IMR-90 (cell line): ENCODE measurements at regions not wholly inside any gene's neighbourhood (a gene's known extent, or its start where the extent isn't known, plus 50 kb on each side); places are given as distances from the start of the nearest gene placed in this dataset.

Experiments used
- ATAC-seq: fragments of 200-7000 bp; cut with Tn5 transposase; 2 replicates; pipeline ENCODE4 v1.9.1; 2020; ENCODE audit warnings: low read depth, mild to moderate bottlenecking, moderate library complexity
- BruUV-seq: library from RNA; stranded (reverse); fragments of 400-500 nt; replicated peaks from 2 replicates; lab custom pipeline; 2021; lab: Mats Ljungman, UMichigan
- CTCF ChIA-PET: fragments of 300-600 bp; formaldehyde crosslinking; extraction: SDS; loops from one replicate; lab custom pipeline; 2021; ENCODE audit warnings: antibody characterized with exemption; lab: Yijun Ruan, JAX
- POLR2A ChIA-PET: fragments of 300-600 bp; sonication (Branson Sonifier 250); formaldehyde crosslinking; loops from one replicate; lab custom pipeline; 2022; ENCODE audit warnings: antibody characterized with exemption; ENCODE audit not compliant: unreplicated experiment; lab: Charles Lee
- DNase-seq: peaks from one replicate; pipeline ENCODE4 v3.0.0; 2013
- H2AFZ ChIP-seq: replicated peaks from 2 replicates; pipeline ENCODE3; 2013; ENCODE audit warnings: low read length, mild to moderate bottlenecking; ENCODE audit not compliant: poor library complexity
- H2AK5ac ChIP-seq: 2 replicates; pipeline ENCODE4 v1.6.1; 2013; ENCODE audit warnings: low read depth, low read length, inconsistent platforms
- H2AK9ac ChIP-seq: replicated peaks from 2 replicates; pipeline ENCODE3; 2013; ENCODE audit warnings: mild to moderate bottlenecking, low read depth, low read length, moderate library complexity; ENCODE audit not compliant: poor library complexity
- H2BK120ac ChIP-seq: 2 replicates; pipeline ENCODE4 v1.6.1; 2013; ENCODE audit warnings: low read depth, low read length, inconsistent platforms
- H2BK15ac ChIP-seq: 3 replicates; pipeline ENCODE4 v1.6.1; 2013; ENCODE audit warnings: low read depth, low read length, inconsistent platforms
- H2BK20ac ChIP-seq: 2 replicates; pipeline ENCODE4 v1.6.1; 2013; ENCODE audit warnings: low read depth, mild to moderate bottlenecking, inconsistent platforms, low read length, moderate library complexity
- H2BK5ac ChIP-seq: 2 replicates; pipeline ENCODE4 v1.6.1; 2013; ENCODE audit warnings: mild to moderate bottlenecking, low read depth, low read length, inconsistent platforms; ENCODE audit not compliant: poor library complexity, severe bottlenecking
- H3K14ac ChIP-seq: replicated peaks from 2 replicates; pipeline ENCODE4 v1.6.1; 2013; ENCODE audit warnings: low read depth, low read length, inconsistent platforms
- H3K18ac ChIP-seq: 2 replicates; pipeline ENCODE4 v1.6.1; 2013; ENCODE audit warnings: low read depth, low read length, control low read depth
- H3K23ac ChIP-seq: 2 replicates; pipeline ENCODE4 v1.6.1; 2013; ENCODE audit warnings: low read depth, low read length, inconsistent platforms
- H3K27ac ChIP-seq: 2 replicates; pipeline ENCODE4 v1.5.1; 2013; ENCODE audit warnings: mild to moderate bottlenecking, control low read depth, low read length; ENCODE audit not compliant: insufficient read depth
- H3K27me3 ChIP-seq: 2 replicates; pipeline ENCODE4 v1.6.1; 2013; ENCODE audit warnings: low read length; ENCODE audit not compliant: control insufficient read depth, insufficient read depth
- H3K36me3 ChIP-seq: 2 replicates; pipeline ENCODE4 v1.6.1; 2013; ENCODE audit warnings: low read length, mixed read lengths; ENCODE audit not compliant: control insufficient read depth, insufficient read depth
- H3K4ac ChIP-seq: 2 replicates; pipeline ENCODE4 v1.6.1; 2013; ENCODE audit warnings: low read depth, low read length, inconsistent platforms
- H3K4me1 ChIP-seq: 2 replicates; pipeline ENCODE4 v1.6.1; 2013; ENCODE audit warnings: low read length, mixed read lengths; ENCODE audit not compliant: control insufficient read depth, insufficient read depth
- H3K4me2 ChIP-seq: 2 replicates; pipeline ENCODE4 v1.6.1; 2013; ENCODE audit warnings: low read depth, mild to moderate bottlenecking, control low read depth, low read length, moderate library complexity
- H3K4me3 ChIP-seq: 2 replicates; pipeline ENCODE4 v1.5.1; 2013; ENCODE audit warnings: low read depth, mild to moderate bottlenecking, control low read depth, low read length, moderate library complexity; ENCODE audit not compliant: insufficient read depth
- H3K56ac ChIP-seq: 2 replicates; pipeline ENCODE4 v1.6.1; 2013; ENCODE audit warnings: low read length, inconsistent platforms; ENCODE audit not compliant: insufficient read depth; ENCODE audit errors: extremely low read depth
- H3K79me1 ChIP-seq, 2 experiments: 2 replicates each; pipeline ENCODE4 v1.6.1; 2013; ENCODE audit warnings: low read length in 2 of 2, inconsistent platforms in 1 of 2, low read depth in 1 of 2
- H3K9ac ChIP-seq: 2 replicates; pipeline ENCODE4 v1.6.1; 2013; ENCODE audit warnings: low read depth, low read length, control low read depth
- H3K9me1 ChIP-seq: 2 replicates; pipeline ENCODE4 v1.6.1; 2013; ENCODE audit warnings: low read length, inconsistent platforms; ENCODE audit not compliant: insufficient read depth
- H3K9me3 ChIP-seq: 2 replicates; pipeline ENCODE4 v1.6.1; 2013; ENCODE audit warnings: low read length; ENCODE audit not compliant: control insufficient read depth, insufficient read depth
- H4K20me1 ChIP-seq: 2 replicates; pipeline ENCODE4 v1.6.1; 2013; ENCODE audit warnings: low read length, inconsistent platforms; ENCODE audit not compliant: insufficient read depth
- H4K5ac ChIP-seq: 2 replicates; pipeline ENCODE4 v1.6.1; 2013; ENCODE audit warnings: mild to moderate bottlenecking, low read depth, low read length, control low read depth
- H4K8ac ChIP-seq, 2 experiments: 2 replicates each; pipeline ENCODE4 v1.6.1; 2013; ENCODE audit warnings: low read depth in 2 of 2, low read length in 2 of 2, control low read depth in 1 of 2, inconsistent platforms in 1 of 2
- H4K91ac ChIP-seq: 2 replicates; pipeline ENCODE4 v1.6.1; 2013; ENCODE audit warnings: low read depth, low read length, inconsistent platforms; ENCODE audit not compliant: insufficient read depth
- USF2 ChIP-seq: fragments of 150-350 bp; IDR thresholded peaks from 2 replicates; pipeline ENCODE4 v1.6.1; 2017; ENCODE audit warnings: mild to moderate bottlenecking, antibody characterized with exemption, low read length, low read depth
- WGBS, 2 experiments: methylation state at CpG; one replicate each; pipeline versions ENCODE4 v1.1.5 to v1.1.7; 2013; ENCODE audit warnings: missing lambda C conversion rate in 2 of 2; ENCODE audit not compliant: insufficient read length in 1 of 2; ENCODE audit errors: extremely low coverage in 2 of 2; 5-methylcytosine and 5-hydroxymethylcytosine counted together
- dilution Hi-C: fragments of 300-500 bp; cut with HindIII; formaldehyde crosslinking; loops from one replicate; pipeline ENCODE4 v1.14.3; 2018; ENCODE audit warnings: low sequenced_read_pairs; ENCODE audit not compliant: unreplicated experiment
- in situ Hi-C: fragments of 300-500 bp; cut with MboI; formaldehyde crosslinking; loops from 3 replicates; pipeline ENCODE4 v1.14.3; 2019; ENCODE audit warnings: low sequenced_read_pairs, inconsistent platforms, mixed read lengths
- intact Hi-C: fragments of 100-400 bp; cut with micrococcal nuclease; formaldehyde crosslinking; loops from 2 replicates; pipeline ENCODE4 v1.10.0; 2022
- TF ChIP-seq, protein P1 (sequence below): fragments of 150-350 bp; IDR thresholded peaks from 2 replicates; pipeline ENCODE4 v1.6.1; 2016; ENCODE audit warnings: low read depth, mild to moderate bottlenecking, low read length, moderate library complexity, borderline replicate concordance

DNA sequence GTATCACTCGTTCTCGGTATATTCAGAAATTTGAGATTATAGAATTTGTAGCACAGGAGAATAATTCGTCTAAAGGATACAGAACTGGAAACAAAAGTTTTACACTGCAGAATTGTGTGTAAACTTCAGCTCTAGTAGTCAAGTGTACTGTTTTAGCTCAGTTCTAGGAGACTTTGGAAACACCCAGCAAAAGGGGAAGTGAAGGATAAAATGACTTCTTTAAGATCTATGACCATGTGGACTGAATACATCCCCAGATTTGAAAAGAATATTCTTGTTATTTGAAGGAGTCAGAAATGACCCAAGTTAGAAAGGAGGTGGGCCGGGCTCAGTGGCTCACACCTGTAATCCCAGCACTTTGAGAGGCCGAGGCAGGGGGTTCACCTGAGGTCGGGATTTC is 174.0 kb upstream of the FOXQ1 start:
- dilution Hi-C loops, result no loop called here

More for the DNA sequence above, 174.0 kb upstream of the FOXQ1 start:
- H3K4me3 ChIP-seq, result no peak overlapping the region
- in situ Hi-C loops, result no loop called here
- H3K9me3 ChIP-seq, result peaks cover 2% of the 10 kb centered on the region
- no peak overlapping the region for H2BK5ac ChIP-seq
- no peaks in the 10 kb centered on the region for H3K36me3 ChIP-seq
- no CpG with 5 or more reads among the region's 6 CpGs for WGBS, 2 experiments
- H4K8ac ChIP-seq, result no peak overlapping the region
- DNase-seq (no peak), ATAC-seq (no peak)
- H4K91ac ChIP-seq, result no peak overlapping the region
- H2BK120ac ChIP-seq, result no peak overlapping the region
- no peak for TF ChIP-seq USF2
- TF ChIP-seq, protein P1, sequence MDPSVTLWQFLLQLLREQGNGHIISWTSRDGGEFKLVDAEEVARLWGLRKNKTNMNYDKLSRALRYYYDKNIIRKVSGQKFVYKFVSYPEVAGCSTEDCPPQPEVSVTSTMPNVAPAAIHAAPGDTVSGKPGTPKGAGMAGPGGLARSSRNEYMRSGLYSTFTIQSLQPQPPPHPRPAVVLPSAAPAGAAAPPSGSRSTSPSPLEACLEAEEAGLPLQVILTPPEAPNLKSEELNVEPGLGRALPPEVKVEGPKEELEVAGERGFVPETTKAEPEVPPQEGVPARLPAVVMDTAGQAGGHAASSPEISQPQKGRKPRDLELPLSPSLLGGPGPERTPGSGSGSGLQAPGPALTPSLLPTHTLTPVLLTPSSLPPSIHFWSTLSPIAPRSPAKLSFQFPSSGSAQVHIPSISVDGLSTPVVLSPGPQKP, result no peak
- no peak overlapping the region for H3K27ac ChIP-seq
- H2BK20ac ChIP-seq, result no peak overlapping the region
- H3K18ac ChIP-seq, result no peak overlapping the region
- no peak overlapping the region for H2AK9ac ChIP-seq
- no peak overlapping the region for H4K5ac ChIP-seq
- H3K14ac ChIP-seq, result no peak overlapping the region
- no peak overlapping the region for H3K23ac ChIP-seq
- H3K9ac ChIP-seq, result no peak overlapping the region
- H2AFZ ChIP-seq, result no peak overlapping the region
- intact Hi-C loops, result no loop called here
- H3K79me1 ChIP-seq, result no peaks in the 10 kb centered on the region
- no peaks in the 10 kb centered on the region; the same call in 1 of the 2 replicates for H3K27me3 ChIP-seq
- CTCF ChIA-PET, result interaction anchor here (0.9 kb wide), 1 partner anchor 226 kb away, joined by 4 read pairs; no protein-coding TSS in a partner anchor
- no peaks in the 10 kb centered on the region for H4K20me1 ChIP-seq
- POLR2A ChIA-PET, result no interaction called here
- H3K9me1 ChIP-seq, result no peaks in the 10 kb centered on the region; the same call in 1 of the 2 replicates
- no peak overlapping the region for H3K4ac ChIP-seq
- H3K56ac ChIP-seq, result no peak overlapping the region
- no peak overlapping the region for H3K4me2 ChIP-seq
- H3K4me1 ChIP-seq, result peaks cover 6% of the 10 kb centered on the region
- H2AK5ac ChIP-seq, result no peak overlapping the region
- no peak overlapping the region for H2BK15ac ChIP-seq
- no TSS peak for BruUV-seq
